GM19463 (cell line): ENCODE measurements at regions not wholly inside any gene's neighbourhood (a gene's known extent, or its start where the extent isn't known, plus 50 kb on each side); places are given as distances from the start of the nearest gene placed in this dataset.

Experiments
- ATAC-seq: cut with Tn5 transposase; IDR thresholded peaks from one replicate; pipeline ENCODE4 v1.9.1; 2021; ENCODE audit warnings: mild to moderate bottlenecking, moderate library complexity; ENCODE audit not compliant: unreplicated experiment

DNA sequence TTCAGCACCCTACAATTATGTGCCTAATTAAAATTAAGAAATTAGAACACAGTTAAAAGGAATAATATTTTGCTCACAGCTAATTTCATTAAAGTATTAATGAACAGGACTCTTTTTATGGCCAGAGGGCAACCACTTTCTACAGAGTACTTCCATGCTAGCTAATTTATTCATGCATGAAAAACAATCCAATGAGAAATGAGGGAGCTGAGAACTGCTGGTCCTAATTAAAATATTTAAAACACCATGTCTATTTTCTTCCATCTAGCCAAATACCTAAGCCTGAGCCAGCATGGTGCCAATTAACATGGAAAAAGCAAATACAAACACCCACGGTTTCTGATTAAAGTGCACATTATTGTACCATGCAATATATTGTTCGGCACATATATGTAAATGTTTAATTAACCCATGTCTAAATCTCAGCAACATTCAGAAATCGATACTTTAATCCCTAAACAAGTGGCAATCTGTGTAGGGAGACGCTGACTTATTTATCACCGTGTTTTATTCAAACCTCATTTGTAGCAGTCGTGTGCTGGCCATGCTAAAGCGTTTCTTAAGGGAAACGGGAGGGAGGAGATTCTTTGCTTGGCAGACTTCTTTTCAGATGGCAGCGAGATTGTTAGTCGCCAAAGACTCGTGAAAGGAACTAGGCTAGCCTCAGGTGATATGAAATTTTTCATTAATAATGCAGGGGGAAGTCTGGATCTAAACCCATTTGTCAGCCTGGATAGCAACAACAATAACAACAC, 193.5 kb downstream of the ANXA2 start:
- no peak for ATAC-seq

DNA sequence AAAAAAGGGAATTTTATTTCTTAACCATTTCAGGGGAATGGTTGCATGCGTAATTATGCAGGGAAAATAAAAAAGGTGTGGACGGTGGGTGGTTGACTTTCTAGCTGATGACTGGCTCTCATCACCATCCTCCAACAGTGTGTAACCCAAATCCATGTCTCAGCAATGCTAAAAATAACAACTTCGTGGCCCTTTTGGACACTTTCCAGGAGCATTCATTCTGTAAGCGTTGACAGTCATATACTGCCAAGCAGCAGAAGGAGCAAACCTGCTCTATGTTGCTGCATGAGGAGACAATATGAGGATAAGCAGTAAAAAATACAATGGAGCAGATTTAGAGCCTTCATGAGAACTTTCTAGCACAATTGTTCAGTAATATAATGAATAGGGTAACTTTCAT, 189.1 kb downstream of the ANXA2 start:
- no peak for ATAC-seq

DNA sequence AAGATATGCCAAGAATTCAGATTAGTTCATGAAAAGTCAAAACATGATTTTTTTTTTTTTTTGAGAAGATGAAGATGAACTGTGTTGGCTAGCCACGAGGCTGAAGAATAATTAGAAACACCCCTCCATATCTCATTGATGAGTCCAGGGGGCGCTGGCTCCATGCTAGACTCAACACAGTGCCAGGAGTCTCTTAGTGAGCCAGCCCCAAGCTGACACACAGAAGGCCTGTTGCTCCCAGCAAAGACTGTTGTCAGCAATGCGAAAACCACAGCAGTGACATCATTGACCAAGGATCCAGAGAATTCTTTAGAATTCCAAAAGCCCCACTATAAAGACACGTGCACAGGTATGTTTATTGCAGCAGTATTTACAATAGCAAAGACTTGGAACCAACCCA, 185.2 kb downstream of the ANXA2 start:
- no peak for ATAC-seq

DNA sequence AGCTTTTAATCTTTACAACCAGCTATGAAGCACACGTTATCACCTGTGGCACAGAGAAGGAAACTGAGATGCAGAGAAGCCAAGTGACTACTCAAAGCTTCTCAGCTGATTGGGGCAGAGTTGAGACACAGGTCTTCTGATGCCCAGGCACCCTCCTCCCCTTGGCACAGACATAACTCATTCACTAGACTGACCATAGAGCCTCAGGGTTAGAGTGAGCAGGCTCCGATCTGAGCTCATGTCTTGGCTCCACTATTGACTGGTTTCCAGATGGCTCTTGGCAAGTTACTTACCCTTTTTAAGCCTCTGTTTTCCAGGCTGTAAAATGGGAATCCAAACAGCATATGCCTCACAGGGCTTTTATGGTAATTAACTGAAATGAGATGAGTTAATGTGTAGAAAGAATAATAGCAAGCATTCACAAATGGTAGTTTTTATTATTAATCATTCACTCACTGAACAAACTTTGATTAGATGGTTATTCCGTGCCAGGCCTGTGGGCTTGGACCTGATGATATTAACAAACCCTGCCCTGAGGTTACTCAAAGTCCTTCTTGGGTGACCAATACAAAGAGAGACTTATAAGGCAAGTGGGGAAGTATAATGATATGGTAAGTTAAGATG, 184.3 kb downstream of the ANXA2 start:
- ATAC-seq = no peak

DNA sequence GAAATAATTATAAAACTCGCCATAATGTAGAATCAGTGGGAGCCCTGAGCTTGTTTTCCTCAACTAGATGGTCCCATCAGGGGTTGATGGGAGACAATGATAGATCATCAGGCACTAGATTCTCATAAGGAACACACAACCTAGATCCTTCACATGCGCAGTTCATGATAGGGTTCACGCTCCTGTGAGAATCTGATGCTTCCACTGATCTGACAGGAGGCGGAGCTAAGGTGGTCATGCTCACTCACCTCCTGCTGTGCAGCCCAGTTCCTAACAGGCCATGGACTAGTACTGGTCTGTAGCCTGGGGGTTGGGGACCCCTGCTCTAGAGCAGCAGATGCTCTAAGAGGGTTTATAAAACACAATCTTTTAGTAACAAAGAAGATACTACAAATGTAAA, 183.6 kb downstream of the ANXA2 start:
- no peak for ATAC-seq

DNA sequence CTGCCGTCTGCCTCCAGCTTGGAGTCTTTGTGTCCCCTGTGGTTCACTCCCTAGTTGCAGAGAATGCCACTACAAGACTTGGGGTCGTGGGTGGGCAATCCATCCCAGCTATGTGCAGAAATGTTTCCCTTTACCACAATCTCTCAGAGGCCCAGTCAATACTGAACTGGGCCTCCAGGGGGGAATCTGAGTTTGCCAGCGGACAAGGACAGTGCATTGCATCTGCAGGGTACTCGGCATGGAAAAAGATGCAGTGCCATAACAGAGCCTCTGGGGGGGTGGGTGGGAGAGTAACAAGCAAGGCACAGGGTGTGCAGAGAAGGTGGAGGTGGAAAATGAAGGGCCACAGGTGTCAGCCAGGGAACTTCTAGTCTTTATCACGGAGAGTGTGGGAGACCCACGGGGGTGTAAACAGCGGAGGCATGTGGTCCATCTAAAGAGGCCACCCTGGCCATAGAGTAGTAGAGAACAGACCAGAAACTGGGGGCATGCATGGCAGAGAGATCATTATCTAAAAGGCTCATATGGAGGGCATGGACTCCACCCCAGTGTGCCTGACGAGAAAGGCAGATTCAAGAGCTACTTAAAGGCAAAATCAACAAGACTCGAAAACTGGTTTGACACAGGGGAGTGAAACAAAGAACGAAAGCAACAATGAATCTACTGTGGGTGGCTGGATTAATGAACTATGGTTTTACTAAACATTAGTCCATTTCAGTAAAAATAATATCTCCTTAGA, 182.4 kb downstream of the ANXA2 start:
- ATAC-seq = no peak

DNA sequence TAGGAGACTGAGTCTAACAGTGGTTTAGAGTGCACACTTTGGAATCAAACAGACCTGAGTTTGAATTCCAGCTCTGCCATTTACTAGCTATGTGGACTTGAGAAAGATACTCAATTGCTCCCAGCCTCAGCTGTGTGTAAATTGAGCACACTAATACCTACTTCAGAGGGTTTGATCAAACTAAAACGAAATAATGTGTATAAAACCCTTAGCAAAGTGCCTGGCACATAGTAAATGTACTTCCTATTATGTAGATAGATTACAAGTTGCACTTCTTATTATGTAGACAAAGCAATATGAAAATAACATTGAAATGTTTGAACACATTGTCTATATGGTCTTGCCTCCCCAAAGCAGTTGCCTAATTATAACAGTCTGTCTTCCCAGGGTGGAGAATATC, 180.6 kb downstream of the ANXA2 start:
- no peak for ATAC-seq

DNA sequence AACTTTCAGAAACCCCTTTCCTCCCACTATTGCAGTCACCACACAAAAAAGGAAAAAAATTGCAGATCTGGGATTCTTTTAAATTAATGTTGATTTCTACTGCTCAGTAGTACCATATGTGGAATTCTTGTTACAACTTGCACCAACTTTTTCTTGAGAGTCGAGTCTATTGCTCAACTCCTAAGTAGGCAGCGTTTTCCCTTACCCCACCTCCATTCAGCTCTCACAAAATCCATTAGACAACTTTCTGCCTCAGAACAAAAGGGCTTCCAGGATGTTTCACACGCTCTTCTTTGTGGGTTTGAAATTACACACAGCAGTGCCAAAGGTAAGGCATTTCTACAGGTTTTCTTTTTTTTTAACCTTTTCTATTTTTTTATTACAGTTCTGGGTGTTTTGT, 179.5 kb downstream of the ANXA2 start:
- no peak for ATAC-seq

DNA sequence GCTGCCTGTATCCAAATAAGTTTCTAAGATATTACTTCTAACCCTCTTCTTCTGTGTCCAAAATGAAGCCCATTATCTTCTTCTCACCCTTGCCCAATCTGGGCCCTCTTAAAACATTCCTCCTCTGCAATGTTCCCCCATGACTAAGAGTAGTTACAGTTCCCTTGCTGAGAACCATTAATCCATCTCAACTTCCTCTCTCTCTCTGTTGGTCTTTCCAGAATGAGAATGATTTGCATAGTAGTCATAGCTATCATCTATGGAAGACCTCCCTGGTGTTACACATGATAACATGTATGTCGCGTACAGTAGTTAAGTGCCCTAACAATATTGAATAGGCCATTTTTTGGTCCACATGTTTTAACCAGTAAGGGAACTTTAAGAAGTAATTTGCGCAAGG, 177.9 kb downstream of the ANXA2 start:
- ATAC-seq = no peak

DNA sequence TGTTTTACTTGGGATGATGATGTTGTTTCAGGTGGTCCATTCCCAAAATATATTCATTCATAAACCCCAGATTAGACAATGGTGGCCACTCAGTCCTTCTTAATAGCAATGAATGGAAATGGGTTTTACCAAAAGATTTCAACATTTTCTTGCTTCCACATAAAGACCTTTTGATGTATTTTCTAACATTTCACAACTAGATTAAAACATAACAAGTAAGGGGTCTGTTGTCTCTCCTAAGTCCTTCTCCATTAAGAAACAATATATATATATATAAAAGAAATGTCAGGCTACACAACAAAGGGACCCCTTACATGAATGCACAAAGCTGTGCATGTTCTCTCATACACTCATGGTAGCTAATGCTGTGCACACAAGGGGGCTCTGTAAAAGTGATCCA, 176.4 kb downstream of the ANXA2 start:
- ATAC-seq = no peak

DNA sequence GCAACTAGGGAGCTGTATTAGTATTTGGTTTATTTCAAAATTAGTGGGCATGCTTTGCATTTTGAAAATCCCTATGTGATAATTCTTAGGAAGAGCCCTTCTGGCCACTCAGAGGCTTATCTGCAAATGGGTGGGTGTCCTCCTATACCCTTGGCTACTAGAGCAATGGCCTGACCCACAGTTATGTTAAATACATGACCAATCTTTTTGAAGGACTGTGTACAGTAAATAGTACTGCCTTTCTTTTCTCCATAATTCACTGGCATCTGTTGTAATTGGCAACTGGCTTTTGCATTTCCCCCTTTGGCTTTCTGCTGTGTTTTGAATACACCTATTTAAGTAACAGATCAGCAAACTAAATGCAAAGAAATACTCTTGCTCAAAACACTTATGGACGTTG, 175.4 kb downstream of the ANXA2 start:
- no peak for ATAC-seq

DNA sequence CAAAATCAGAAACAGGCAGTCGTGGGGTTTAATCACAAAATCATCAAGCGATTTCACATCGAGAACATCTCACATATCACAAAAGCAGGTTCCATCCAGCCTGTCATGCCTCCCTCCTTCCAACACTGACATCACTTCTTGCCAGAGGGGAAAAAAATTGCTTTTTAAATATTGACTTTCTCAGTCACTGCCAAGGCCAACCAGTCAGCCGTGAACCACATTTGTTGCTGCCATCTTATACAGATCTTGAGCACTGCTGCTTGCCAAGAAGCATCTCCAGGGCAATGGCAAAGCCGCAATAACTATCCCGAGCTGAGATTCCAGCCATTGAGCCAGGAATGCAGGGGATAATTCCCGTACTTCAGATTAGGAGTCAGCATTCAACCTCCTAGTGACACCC, 174.6 kb downstream of the ANXA2 start:
- ATAC-seq = no peak

DNA sequence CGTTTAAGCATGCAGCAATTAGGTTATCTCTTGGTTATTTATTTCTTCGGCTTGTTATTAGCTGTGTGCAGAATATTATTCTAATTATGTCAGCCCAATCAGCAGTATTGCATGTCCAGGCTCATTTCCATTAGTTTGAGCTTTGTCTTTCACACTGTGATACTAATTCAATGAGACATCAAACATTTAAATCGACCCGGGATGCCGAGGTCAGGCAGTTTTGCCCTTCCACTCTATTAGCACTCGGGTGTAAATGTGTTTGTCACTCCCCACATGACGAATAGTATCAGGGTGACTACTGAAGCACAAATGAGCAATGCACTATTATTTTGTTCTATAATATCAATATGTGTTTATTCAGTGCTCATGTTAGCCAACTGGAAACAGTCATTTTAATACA, 170.9 kb downstream of the ANXA2 start:
- ATAC-seq = no peak

DNA sequence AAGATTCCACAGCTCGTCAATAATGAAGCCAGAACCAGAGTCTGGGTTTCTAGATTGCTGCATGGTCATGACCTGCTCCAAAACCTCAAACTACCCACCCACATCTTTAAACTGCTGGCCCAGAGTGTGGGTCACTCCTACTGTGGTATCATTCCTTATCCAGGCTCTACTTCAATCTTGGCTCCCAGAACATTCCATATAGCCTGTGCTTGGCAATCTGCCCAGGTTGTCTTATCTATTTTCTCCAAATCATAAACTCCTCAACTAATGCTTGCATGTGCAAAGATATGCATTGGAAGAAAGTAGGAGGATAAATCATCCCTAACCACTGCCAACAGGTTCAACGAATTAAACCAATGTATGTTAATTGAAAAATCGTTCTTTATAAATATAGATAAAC, 169.7 kb downstream of the ANXA2 start:
- no peak for ATAC-seq

DNA sequence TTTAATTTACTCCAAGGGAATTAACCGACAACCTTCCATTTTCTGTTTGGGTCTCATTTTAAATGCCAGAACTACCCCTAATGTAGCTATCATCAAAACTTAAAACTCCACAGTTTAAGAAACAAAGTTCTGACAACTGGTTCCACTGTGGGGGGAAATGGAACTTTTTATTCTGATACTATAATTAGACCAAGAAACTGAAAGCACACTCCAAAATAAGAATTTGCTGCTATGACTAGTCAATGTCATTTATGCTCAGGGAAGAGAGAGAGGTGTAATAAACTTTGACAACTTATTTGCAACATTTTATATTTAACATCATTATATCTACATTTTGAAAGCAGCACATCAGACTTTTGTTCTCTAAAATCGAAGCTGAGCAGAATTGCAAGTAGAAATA, 169.2 kb downstream of the ANXA2 start:
- no peak for ATAC-seq

DNA sequence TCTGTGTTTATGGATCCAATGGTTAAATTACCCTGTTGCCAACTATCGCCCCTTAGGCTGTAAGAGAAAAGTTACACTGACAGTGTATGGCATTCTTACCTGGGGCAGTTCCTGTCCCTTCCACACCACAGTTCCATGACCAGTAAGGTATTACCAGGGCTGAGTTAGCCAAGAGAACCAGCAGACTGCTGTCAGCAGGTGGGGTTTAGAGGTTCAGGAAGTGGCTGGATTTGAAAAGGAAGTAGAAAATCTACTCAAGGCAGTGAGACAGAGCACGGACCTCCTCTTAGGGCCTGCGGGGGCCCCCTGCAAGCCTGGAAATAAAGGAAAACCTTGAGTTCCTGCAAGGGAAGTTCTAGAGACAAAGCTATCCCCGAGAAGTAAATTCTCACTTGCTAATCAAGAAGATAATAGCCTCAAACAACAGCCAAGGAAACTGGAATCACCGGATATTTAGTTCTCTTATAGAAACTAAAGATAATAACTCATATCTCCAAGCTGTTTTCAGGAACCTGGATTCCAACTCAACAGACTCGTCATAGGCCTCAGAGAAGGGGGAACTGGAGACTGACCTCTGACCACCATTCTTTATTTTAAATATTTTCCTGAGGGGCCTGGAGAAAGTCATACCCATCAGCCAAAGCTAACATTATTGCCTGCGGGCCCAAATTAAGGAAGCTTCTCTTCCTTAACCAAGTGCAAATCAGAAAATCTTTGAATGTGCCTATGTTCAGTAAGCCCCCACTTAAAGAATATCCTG, 161.7 kb downstream of the ANXA2 start:
- ATAC-seq = no peak

DNA sequence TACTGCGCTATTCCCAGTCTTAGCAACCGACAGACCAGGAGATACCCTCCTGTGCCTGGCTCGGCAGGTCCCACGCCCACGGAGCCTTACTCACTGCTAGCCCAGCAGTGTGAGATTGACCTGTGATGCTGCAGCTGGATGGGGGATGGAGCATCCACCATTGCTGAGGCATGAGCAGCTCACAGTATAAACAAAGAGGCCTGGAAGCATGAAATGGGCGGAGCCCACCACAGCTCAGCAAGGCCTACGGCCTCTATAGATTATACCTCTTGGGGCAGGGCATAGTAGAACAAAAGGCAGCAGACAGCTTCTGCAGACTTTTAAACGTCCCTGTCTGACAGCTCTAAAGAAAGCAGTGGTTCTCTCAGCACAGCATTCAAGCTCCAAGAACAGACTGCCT, 160.3 kb downstream of the ANXA2 start:
- ATAC-seq = no peak

DNA sequence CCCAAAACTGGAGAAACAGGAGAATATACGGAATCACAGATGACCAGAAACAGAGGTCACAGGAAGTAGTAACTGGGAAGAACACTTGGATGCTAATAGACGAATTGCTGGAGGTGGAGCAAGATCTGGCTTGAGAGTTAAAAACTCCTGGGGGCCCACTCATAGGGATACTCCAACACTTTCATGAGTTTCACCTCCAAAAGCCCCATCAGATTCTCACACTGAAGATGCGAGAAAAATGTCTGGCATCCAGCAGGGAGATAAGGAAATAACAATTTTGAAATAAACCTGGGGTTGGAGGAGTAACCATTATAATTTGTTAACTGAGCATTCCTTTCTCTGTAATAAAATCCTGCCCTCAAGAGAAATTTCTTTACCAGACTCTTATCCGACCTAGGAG, 154.0 kb downstream of the ANXA2 start:
- ATAC-seq = no peak

DNA sequence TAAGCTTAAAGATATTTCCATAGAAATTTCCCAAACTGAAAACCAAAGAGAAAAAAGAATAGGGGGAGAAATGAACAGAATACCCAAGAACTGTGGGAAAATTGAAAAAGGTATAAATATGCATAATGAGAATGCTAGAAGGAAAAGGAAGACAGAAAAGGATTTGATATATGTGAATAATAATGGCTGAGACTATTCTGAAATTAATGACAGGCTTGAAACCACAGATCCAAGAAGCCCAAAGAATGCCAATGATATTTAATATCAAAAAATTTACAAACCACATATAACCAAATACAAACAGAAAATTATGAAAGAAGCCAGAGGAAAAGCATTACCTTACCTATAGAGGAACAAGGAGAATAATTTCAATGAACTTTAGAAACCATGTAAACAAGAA, 153.0 kb downstream of the ANXA2 start:
- no peak for ATAC-seq

DNA sequence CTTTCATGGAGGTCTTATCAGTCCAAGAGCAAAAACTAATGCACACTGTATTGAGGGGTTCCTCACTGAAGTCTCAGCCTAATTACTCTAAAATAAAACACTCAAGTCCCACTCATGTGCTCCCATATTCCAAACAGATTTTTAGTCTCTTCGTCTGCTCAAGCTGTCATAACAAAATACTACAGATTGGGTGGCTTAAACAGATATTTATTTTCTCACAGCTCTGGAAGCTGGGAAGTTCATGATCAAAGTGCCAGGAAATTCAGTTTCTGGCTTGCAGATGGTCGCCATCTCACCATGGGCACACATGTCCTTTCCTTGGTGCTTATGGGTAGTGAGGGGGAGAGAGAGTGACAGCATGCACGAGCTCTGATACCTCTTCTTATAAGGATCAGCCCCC, 147.5 kb downstream of the ANXA2 start:
- no peak for ATAC-seq

DNA sequence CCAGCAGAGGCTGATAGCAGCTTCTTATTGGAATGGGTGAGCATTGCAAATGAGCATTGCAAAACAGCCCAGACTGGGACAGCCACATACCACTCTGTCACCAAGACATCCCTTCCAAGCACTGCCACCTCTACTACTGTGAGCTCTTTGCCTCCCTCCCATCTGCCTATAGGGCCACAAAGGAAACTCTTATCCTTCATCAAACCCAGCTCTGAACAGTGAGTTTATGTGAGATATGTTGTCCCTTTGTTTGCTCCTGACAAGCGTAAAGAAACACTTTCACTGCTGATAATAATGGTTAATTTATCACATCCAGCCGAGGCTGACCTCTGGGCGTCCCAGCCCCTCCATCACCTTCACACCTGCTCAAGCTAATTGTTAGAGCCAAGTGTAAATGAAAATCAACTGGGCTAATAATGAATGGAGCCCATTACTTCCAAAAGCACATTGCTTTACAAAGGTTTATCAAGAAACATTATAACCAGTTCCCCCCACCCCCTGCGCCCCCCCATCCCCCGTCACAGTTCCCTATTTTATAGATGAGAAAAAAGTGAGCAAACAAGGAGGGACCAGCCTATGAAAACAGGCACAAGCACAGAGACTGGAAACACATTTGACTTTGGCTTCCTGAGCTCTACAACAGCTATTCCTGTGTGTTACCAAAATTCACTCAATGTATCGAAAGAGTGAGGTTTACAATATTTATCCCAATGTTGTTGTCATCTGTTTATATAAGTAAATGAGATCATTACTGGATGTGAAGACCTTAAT, 146.3 kb downstream of the ANXA2 start:
- ATAC-seq = no peak
